Transverse colon (tissue), 4 donors: ENCODE measurements at regions not wholly inside any gene's neighbourhood (a gene's known extent, or its start where the extent isn't known, plus 50 kb on each side); places are given as distances from the start of the nearest gene placed in this dataset.
"Not testable (repeated sequence)": the region's sequence is repeated elsewhere in the genome, so short reads cannot be mapped to it uniquely, and the experiment has no call there.

Experiments used
- DNase-seq: peaks from one replicate; pipeline ENCODE4 v3.0.0-alpha.2; 2019
- H3K27ac ChIP-seq, 4 donors: fragments of 200-600 bp; sonication (generic); 2 replicates each; pipeline ENCODE4 v1.5.1; 2016 to 2018; ENCODE audit warnings: inconsistent platforms in 4 of 4
- H3K27me3 ChIP-seq: fragments of 200-600 bp; sonication (generic); 2 replicates; pipeline ENCODE4 v1.5.1; 2017; ENCODE audit warnings: inconsistent platforms
- H3K36me3 ChIP-seq, 4 donors: fragments of 200-600 bp; sonication (generic); 2 replicates each; pipeline ENCODE4 v1.5.1; 2017 to 2019; ENCODE audit warnings: inconsistent platforms in 4 of 4
- H3K4me1 ChIP-seq, 4 donors: fragments of 200-600 bp; sonication (generic); 2 replicates each; pipeline ENCODE4 v1.5.1; 2017 to 2020; ENCODE audit warnings: inconsistent platforms in 4 of 4
- H3K4me3 ChIP-seq, 4 donors: fragments of 200-600 bp; sonication (generic); 1 replicate in 1 of 4; 2 replicates in 3 of 4; pipeline versions ENCODE4 v1.5.1 to v1.6.1; 2017 to 2019; ENCODE audit warnings: inconsistent platforms in 4 of 4
- H3K9me3 ChIP-seq, 2 donors: fragments of 200-600 bp; sonication (generic); 2 replicates each; pipeline ENCODE4 v1.5.1; 2017 to 2019; ENCODE audit warnings: inconsistent platforms in 2 of 2
- CTCF ChIP-seq, 5 experiments: fragments of 200-600 bp in 3 of 5; fragments of 450-650 bp in 2 of 5; sonication (generic) in 3 of 5; IDR thresholded peaks; 1 replicate in 2 of 5; 2 replicates in 3 of 5; pipeline ENCODE4 v1.5.1; 2016 to 2017; ENCODE audit warnings: antibody characterized with exemption in 5 of 5, inconsistent platforms in 3 of 5, mild to moderate bottlenecking in 2 of 5, moderate library complexity in 1 of 5
- EP300 ChIP-seq: sonication (generic); formaldehyde crosslinking; IDR thresholded peaks from one replicate; pipeline ENCODE4 v1.6.1; 2017; ENCODE audit warnings: antibody characterized with exemption, low read depth
- POLR2A ChIP-seq: fragments of 450-650 bp; IDR thresholded peaks from one replicate; pipeline ENCODE4 v1.6.1; 2016; ENCODE audit warnings: antibody characterized with exemption, mild to moderate bottlenecking, moderate library complexity
- POLR2AphosphoS5 ChIP-seq, 3 donors: sonication (generic); formaldehyde crosslinking; IDR thresholded peaks; one replicate each; pipeline ENCODE4 v1.6.1; 2016; ENCODE audit warnings: antibody characterized with exemption in 3 of 3
- WGBS, 2 donors: methylation state at CpG; one replicate each; pipeline ENCODE4 v1.1.5; 2018; ENCODE audit warnings: low coverage in 1 of 2; 5-methylcytosine and 5-hydroxymethylcytosine counted together
- in situ Hi-C, 4 donors: fragments of 200-750 bp; cut with MboI; loops; one replicate each; pipeline versions ENCODE4 v1.15.0 to v1.15.1; 2017; ENCODE audit warnings: low sequenced_read_pairs in 3 of 4, low pct_ligation_motif_present in 1 of 4, low pct_unique_long_range_greater_than_20kb in 1 of 4
- intact Hi-C: fragments of 100-400 bp; cut with DNase I; formaldehyde crosslinking; loops from one replicate; pipeline ENCODE4 v1.15.1; 2023; ENCODE audit warnings: low total_unique reads

GRCh38 chr2:22450831-22451230 is 934.1 kb upstream of the KLHL29 start:
- DNase-seq = no peak
- no peaks in the 10 kb centered on the region for H3K9me3 ChIP-seq
- no peak overlapping the region for H3K27ac ChIP-seq
- H3K4me3 ChIP-seq = no peak overlapping the region
- no peaks in the 10 kb centered on the region for H3K36me3 ChIP-seq
- WGBS, 2 donors = 66 to 67% methylated on average over 2 to 8 of the region's 8 CpGs
- intact Hi-C loops = no loop called here
- TF ChIP-seq CTCF (IDR thresholded peaks at IDR 0.05) (no peak), EP300 (no peak), POLR2AphosphoS5 (IDR thresholded peaks at IDR 0.05) (no peak), POLR2A (no peak)
- H3K27me3 ChIP-seq = no peaks in the 10 kb centered on the region
- in situ Hi-C loops = no loop called here
- H3K4me1 ChIP-seq = no peaks in the 10 kb centered on the region

GRCh38 chr2:22454826-22455485 is 930.0 kb upstream of the KLHL29 start:
- TF ChIP-seq POLR2AphosphoS5 (IDR thresholded peaks at IDR 0.05) (no peak), POLR2A (no peak), CTCF (IDR thresholded peaks at IDR 0.05) (no peak), EP300 (no peak)
- no peaks in the 10 kb centered on the region for H3K9me3 ChIP-seq
- in situ Hi-C loops = no loop called here
- H3K4me1 ChIP-seq = no peaks in the 10 kb centered on the region
- no peak overlapping the region for H3K4me3 ChIP-seq
- no peaks in the 10 kb centered on the region for H3K36me3 ChIP-seq
- 42 to 50% methylated on average over 2 of the region's 2 CpGs for WGBS, 2 donors
- no peak for DNase-seq
- no peaks in the 10 kb centered on the region for H3K27me3 ChIP-seq
- intact Hi-C loops = no loop called here
- H3K27ac ChIP-seq = no peak overlapping the region

- in situ Hi-C loops = no loop called here
- Histone ChIP-seq H3K27me3 (no peaks in the 10 kb centered on the region), H3K9me3 (no peaks in the 10 kb centered on the region), H3K4me1 (no peaks in the 10 kb centered on the region), H3K27ac (no peak overlapping the region), H3K36me3 (no peaks in the 10 kb centered on the region), H3K4me3 (no peak overlapping the region)
- intact Hi-C loops = no loop called here
- TF ChIP-seq EP300 (no peak), CTCF (IDR thresholded peaks at IDR 0.05) (no peak), POLR2AphosphoS5 (IDR thresholded peaks at IDR 0.05) (no peak), POLR2A (no peak)
- DNase-seq = no peak
- 58 to 85% methylated on average over 1 of the region's 1 CpG for WGBS, 2 donors
These were observed 926.5 kb upstream of the KLHL29 start for GRCh38 chr2:22458440-22458839.

- DNase-seq, H3K4me1 ChIP-seq, H3K9me3 ChIP-seq, in situ Hi-C loops, H3K4me3 ChIP-seq, H3K27me3 ChIP-seq, H3K27ac ChIP-seq, H3K36me3 ChIP-seq, intact Hi-C loops: not testable (repeated sequence)
- WGBS, 2 donors = 85% methylated on average over 4 of the region's 4 CpGs
These were observed 909.9 kb upstream of the KLHL29 start for GRCh38 chr2:22475103-22475502.

- TF ChIP-seq POLR2A (no peak), POLR2AphosphoS5 (IDR thresholded peaks at IDR 0.05) (no peak), EP300 (no peak), CTCF (IDR thresholded peaks at IDR 0.05) (no peak)
- H3K36me3 ChIP-seq = no peaks in the 10 kb centered on the region
- no peaks in the 10 kb centered on the region for H3K9me3 ChIP-seq
- no peak overlapping the region for H3K4me3 ChIP-seq
- 84% methylated on average over 3 of the region's 3 CpGs; no CpG with 5 or more reads in 1 of the 2 donors for WGBS, 2 donors
- in situ Hi-C loops = no loop called here
- no peaks in the 10 kb centered on the region for H3K4me1 ChIP-seq
- DNase-seq = no peak
- no peaks in the 10 kb centered on the region for H3K27me3 ChIP-seq
- no peak overlapping the region for H3K27ac ChIP-seq
- intact Hi-C loops = no loop called here
These were observed 906.6 kb upstream of the KLHL29 start for GRCh38 chr2:22478329-22478728.
